GM13977 (cell line): ENCODE measurements at regions not wholly inside any gene's neighbourhood (a gene's known extent, or its start where the extent isn't known, plus 50 kb on each side); places are given as distances from the start of the nearest gene placed in this dataset.

ENCODE experiments used
- DNase-seq: peaks from one replicate; pipeline ENCODE4 v3.0.0; 2012; ENCODE audit warnings: low spot score
- in situ Hi-C: fragments of 300-500 bp; cut with MboI; formaldehyde crosslinking; loops from one replicate; pipeline ENCODE4 v1.12.0; 2022; ENCODE audit warnings: low sequenced_read_pairs, low pct_unique_long_range_greater_than_20kb, mixed read lengths, inconsistent platforms; ENCODE audit not compliant: unreplicated experiment
- TF ChIP-seq, protein P1 (sequence below): IDR thresholded peaks from 2 replicates; pipeline ENCODE4 v1.5.1; 2012; ENCODE audit warnings: mild to moderate bottlenecking, control low read depth; ENCODE audit not compliant: insufficient read depth; ENCODE audit errors: extremely low read depth, missing control alignments

GRCh38 chr11:104610635-104611034 is 287.6 kb downstream of the CASP12 start:
- in situ Hi-C loops, result no loop called here
- TF ChIP-seq, protein P1, sequence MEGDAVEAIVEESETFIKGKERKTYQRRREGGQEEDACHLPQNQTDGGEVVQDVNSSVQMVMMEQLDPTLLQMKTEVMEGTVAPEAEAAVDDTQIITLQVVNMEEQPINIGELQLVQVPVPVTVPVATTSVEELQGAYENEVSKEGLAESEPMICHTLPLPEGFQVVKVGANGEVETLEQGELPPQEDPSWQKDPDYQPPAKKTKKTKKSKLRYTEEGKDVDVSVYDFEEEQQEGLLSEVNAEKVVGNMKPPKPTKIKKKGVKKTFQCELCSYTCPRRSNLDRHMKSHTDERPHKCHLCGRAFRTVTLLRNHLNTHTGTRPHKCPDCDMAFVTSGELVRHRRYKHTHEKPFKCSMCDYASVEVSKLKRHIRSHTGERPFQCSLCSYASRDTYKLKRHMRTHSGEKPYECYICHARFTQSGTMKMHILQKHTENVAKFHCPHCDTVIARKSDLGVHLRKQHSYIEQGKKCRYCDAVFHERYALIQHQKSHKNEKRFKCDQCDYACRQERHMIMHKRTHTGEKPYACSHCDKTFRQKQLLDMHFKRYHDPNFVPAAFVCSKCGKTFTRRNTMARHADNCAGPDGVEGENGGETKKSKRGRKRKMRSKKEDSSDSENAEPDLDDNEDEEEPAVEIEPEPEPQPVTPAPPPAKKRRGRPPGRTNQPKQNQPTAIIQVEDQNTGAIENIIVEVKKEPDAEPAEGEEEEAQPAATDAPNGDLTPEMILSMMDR, result no peak

DNA sequence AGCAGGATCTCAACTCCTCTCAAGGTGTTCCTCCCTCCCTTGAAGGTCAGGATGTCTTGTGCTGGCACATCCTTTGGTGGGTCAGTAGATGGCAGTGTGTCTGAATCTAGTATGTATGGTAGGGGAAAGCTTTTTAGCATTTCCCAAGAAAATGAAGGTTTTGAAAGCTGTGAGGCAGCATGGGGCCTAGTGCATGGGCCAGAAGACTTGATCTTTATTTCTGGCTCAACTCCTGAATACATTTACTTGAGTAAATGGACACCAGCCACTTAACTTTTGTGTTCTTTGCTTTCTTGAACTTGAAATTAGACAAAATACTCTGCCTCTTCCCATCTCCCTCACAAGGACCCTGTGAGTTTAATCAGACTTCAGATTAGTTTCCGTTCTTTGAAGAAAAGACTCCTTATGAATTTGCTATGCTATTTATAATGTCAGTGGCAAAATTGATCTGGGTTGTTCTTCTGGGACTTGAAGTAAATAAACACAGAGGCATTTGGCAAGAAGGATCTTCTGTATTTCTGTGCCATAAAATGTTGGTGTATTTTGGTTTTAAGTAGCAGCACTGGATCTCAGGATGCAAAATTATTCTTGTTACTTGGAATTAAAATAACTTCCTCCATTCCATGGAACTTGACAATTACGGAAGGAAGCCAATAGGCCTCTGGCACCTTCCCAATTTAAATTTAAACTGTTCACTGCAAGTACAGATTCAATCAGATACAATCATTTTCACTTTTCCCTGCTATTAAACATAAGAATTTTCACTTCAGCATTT is 288.8 kb downstream of the CASP12 start:
- in situ Hi-C loops, result no loop called here
- TF ChIP-seq, protein P1, result peak; percentile 76
- peak; percentile 28 for DNase-seq

More at GRCh38 chr11:104610635-104611034, 287.6 kb downstream of the CASP12 start:
- DNase-seq, result no peak

- in situ Hi-C loops, result no loop called here
- TF ChIP-seq, protein P1, result no peak
- no peak for DNase-seq
Measured at GRCh38 chr11:104602643-104603042, 295.6 kb downstream of the CASP12 start.

- in situ Hi-C loops, result no loop called here
- TF ChIP-seq, protein P1, result no peak
- no peak for DNase-seq
Measured at GRCh38 chr11:104594228-104594958, 303.9 kb downstream of the CASP12 start.

- in situ Hi-C loops, result no loop called here
- no peak for DNase-seq
Measured at GRCh38 chr11:104588970-104589369, 309.3 kb downstream of the CASP12 start.

DNA sequence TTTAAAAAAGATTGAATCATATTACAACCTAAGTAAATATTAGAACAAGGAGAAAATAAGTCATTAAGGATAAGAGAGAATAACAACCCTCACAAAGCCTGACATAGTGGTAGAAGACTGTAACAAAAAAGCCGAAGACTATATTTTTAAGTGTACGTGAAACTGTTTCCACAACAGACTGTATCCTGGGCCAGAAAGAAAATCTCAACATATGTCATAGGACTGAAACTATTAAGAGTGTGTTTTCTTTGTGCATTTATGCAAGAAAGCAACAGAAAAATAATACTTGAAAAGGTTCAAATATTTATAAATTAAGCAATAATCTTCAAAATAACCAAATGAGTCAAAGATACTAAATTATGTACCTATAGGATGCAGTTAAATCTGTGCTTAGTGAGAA is 309.8 kb downstream of the CASP12 start:
- TF ChIP-seq, protein P1, result no peak
- no peak for DNase-seq
- in situ Hi-C loops, result no loop called here

More at GRCh38 chr11:104588970-104589369, 309.3 kb downstream of the CASP12 start:
- TF ChIP-seq, protein P1, result no peak
